Mucosa of stomach (tissue), 1 donor: ENCODE measurements at regions not wholly inside any gene's neighbourhood (a gene's known extent, or its start where the extent isn't known, plus 50 kb on each side); places are given as distances from the start of the nearest gene placed in this dataset.

ENCODE experiments used
- H3K27me3 ChIP-seq: one replicate; pipeline ENCODE4 v1.7.0; 2013; ENCODE audit warnings: mild to moderate bottlenecking, low read length; ENCODE audit not compliant: control insufficient read depth, insufficient read depth
- H3K36me3 ChIP-seq: one replicate; pipeline ENCODE4 v1.7.0; 2013; ENCODE audit warnings: low read length; ENCODE audit not compliant: control insufficient read depth, insufficient read depth
- H3K4me1 ChIP-seq: one replicate; pipeline ENCODE4 v1.7.0; 2013; ENCODE audit warnings: mild to moderate bottlenecking, low read length; ENCODE audit not compliant: control insufficient read depth, insufficient read depth
- H3K4me3 ChIP-seq: one replicate; pipeline ENCODE4 v1.7.0; 2013; ENCODE audit warnings: low read length
- H3K9ac ChIP-seq: one replicate; pipeline ENCODE4 v1.7.0; 2013; ENCODE audit warnings: mild to moderate bottlenecking, low read length, moderate library complexity
- H3K9me3 ChIP-seq: one replicate; pipeline ENCODE4 v1.7.0; 2013; ENCODE audit warnings: mild to moderate bottlenecking, low read length, moderate library complexity; ENCODE audit not compliant: control insufficient read depth
- donor health status: Pancreatic carcinoma.

GRCh38 chr6:15730442-15730841, 67.6 kb upstream of the DTNBP1 start:
- no peak overlapping the region for H3K9ac ChIP-seq
- H3K27me3 ChIP-seq, result peaks cover 4% of the 10 kb centered on the region
- H3K9me3 ChIP-seq, result no peaks in the 10 kb centered on the region
- no peaks in the 10 kb centered on the region for H3K36me3 ChIP-seq
- H3K4me1 ChIP-seq, result peaks cover 4% of the 10 kb centered on the region
- H3K4me3 ChIP-seq, result no peak overlapping the region

DNA sequence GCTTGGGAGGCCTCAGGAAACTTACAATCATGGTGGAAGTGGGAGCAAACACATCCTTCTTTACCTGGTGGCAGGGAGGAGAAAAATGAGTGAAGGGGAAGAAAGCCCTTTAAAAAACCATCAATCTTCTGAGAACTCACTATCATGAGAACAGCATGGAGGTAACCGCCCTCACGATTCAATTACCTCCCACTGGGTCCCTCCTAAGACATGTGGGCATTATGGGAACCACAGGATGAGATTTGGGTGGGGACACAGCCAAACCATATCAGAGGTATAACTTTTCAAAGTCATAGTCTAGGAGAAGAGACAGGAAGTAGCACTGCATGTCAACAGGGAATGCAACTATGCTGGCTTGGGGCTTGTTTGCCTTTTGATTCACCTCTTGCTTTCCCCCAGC, 59.9 kb upstream of the DTNBP1 start:
- Histone ChIP-seq H3K27me3 (no peaks in the 10 kb centered on the region), H3K9me3 (no peaks in the 10 kb centered on the region), H3K9ac (no peak overlapping the region), H3K4me3 (no peak overlapping the region), H3K36me3 (no peaks in the 10 kb centered on the region), H3K4me1 (no peaks in the 10 kb centered on the region)

GRCh38 chr6:15716889-15717288, 54.1 kb upstream of the DTNBP1 start:
- Histone ChIP-seq H3K4me3 (no peak overlapping the region), H3K9ac (no peak overlapping the region), H3K9me3 (no peaks in the 10 kb centered on the region), H3K27me3 (no peaks in the 10 kb centered on the region), H3K36me3 (no peaks in the 10 kb centered on the region), H3K4me1 (no peaks in the 10 kb centered on the region)

DNA sequence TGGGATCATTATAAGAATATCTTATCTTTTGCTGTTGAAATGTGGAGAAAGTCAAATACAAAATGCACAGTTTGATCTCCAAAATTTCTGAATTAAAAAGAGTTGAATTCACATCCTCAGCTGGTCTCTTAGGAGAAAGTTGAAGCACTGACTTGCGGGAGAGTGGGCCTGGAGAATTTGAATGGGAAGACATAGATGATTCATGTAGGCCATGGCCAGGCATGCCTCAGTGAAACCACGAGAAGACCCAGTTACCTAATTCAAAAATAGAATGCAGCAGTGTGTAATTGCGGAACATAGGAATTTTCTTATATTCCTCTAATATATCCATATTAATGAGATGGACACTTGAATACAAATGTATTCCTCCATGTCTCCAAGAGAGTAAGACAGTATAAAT, 53.0 kb upstream of the DTNBP1 start:
- no peaks in the 10 kb centered on the region for H3K4me1 ChIP-seq
- H3K9me3 ChIP-seq, result no peaks in the 10 kb centered on the region
- no peaks in the 10 kb centered on the region for H3K27me3 ChIP-seq
- no peak overlapping the region for H3K4me3 ChIP-seq
- no peaks in the 10 kb centered on the region for H3K36me3 ChIP-seq
- no peak overlapping the region for H3K9ac ChIP-seq

GRCh38 chr6:15715060-15715459, 52.2 kb upstream of the DTNBP1 start:
- Histone ChIP-seq H3K9ac (no peak overlapping the region), H3K36me3 (no peaks in the 10 kb centered on the region), H3K9me3 (no peaks in the 10 kb centered on the region), H3K4me1 (no peaks in the 10 kb centered on the region), H3K4me3 (no peak overlapping the region), H3K27me3 (no peaks in the 10 kb centered on the region)

DNA sequence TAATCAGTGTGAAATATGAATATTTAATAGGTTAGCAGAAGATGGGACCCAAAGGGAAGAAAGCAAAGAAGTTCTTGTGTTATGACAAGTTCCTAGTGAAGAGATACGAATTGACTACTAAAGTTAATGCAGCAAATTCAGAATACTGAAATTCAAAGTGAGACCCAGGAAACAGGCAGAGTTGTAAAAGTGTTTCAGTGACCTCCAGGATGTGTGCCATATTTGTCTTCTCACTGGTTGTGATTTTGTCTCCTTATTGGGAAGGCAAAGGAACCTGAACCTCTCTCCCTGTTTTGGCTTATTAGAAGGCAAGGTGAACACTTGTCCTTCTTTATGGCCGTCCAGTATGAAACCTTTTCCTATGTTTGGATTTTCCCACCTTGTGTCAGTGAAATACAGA, 51.8 kb upstream of the DTNBP1 start:
- Histone ChIP-seq H3K9ac (no peak overlapping the region), H3K4me3 (no peak overlapping the region), H3K36me3 (no peaks in the 10 kb centered on the region), H3K27me3 (no peaks in the 10 kb centered on the region), H3K4me1 (no peaks in the 10 kb centered on the region), H3K9me3 (no peaks in the 10 kb centered on the region)

- no peak overlapping the region for H3K4me3 ChIP-seq
- H3K27me3 ChIP-seq, result no peaks in the 10 kb centered on the region
- no peak overlapping the region for H3K9ac ChIP-seq
- H3K4me1 ChIP-seq, result no peaks in the 10 kb centered on the region
- H3K9me3 ChIP-seq, result no peaks in the 10 kb centered on the region
- H3K36me3 ChIP-seq, result no peaks in the 10 kb centered on the region
Measured at GRCh38 chr6:15713325-15713724, 50.5 kb upstream of the DTNBP1 start.

GRCh38 chr6:15712797-15713196, 50.0 kb upstream of the DTNBP1 start:
- H3K4me1 ChIP-seq, result no peaks in the 10 kb centered on the region
- no peaks in the 10 kb centered on the region for H3K9me3 ChIP-seq
- H3K9ac ChIP-seq, result no peak overlapping the region
- no peak overlapping the region for H3K4me3 ChIP-seq
- H3K27me3 ChIP-seq, result no peaks in the 10 kb centered on the region
- no peaks in the 10 kb centered on the region for H3K36me3 ChIP-seq
